ENCODE measurements at regions not wholly inside any gene's neighbourhood (a gene's known extent, or its start where the extent isn't known, plus 50 kb on each side); places are given as distances from the start of the nearest gene placed in this dataset.
"Not testable (repeated sequence)": the region's sequence is repeated elsewhere in the genome, so short reads cannot be mapped to it uniquely, and the experiment has no call there.

DNA sequence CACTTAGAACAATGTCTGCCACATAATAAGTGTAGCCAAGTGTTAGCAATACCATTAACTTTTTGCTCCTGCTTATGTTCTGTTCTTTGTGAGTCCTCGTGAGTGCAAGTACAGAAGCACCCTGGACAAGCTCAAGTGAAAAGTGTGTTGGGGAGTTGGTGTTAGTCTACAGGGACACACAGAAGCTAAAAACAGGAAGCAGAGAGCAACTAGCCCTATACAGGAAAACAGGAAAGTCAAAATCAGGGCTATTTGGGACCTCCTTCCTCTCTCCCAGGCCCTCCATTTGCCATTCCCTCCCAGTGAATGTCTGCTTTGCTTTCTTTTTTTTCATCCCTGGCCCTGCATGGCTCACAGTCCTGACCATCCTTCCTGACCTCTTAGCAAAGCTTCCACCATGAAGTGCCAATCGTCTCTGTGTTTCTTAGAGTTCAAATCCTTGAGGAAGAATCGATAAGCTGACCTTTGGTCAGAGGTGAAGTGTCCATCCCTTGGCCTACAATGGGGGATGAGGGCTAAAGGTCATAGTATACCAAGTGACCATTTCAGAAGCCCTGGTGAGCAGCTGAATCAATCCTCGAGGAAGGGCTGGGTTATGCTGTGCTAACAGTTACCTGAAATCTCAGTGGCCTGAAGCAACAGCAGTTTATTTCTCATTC lies 328.2 kb downstream of the SHQ1 start:
- H3K27ac Mint-ChIP-seq = peak overlapping the region; percentile 92
- H3K4me3 Mint-ChIP-seq = no peak overlapping the region
- H3K36me3 Mint-ChIP-seq (ENCODE audit: low read depth) = no peaks in the 10 kb centered on the region
- DNase-seq = no peak
- peaks cover 48% of the 10 kb centered on the region for H3K4me1 Mint-ChIP-seq (ENCODE audit: low read depth)
- H3K27me3 Mint-ChIP-seq = no peaks in the 10 kb centered on the region
- H3K9me3 Mint-ChIP-seq = no peaks in the 10 kb centered on the region

DNA sequence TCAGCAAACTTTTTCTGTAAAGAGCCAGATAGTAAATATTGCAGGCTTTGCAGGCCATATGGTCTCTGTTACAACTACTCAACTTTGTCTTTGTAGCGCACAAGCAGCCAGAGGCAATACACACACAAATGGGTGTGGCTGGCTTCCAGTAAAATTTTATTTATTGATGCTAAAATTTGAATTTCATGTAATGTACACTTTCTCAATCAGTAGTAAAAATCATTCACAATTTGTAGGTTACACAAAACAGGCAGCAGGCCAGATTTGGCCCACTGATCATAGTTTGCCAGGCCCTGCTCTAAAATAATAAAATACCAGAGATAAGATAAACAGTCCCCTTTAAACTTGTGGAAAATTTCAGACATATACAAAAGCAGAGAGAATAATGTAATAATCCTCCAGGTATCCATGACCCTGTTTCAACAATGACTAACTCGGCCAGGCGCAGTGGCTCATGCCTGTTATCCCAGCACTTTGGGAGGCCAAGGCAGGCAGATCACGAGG lies 330.3 kb downstream of the SHQ1 start:
- Mint-ChIP-seq H3K27ac (no peak overlapping the region), H3K9me3 (no peaks in the 10 kb centered on the region)
- no peak for DNase-seq

GRCh38 chr3:72517336-72517735 lies 330.9 kb downstream of the SHQ1 start:
- Mint-ChIP-seq H3K4me1 (ENCODE audit: low read depth) (peaks cover 30% of the 10 kb centered on the region), H3K9me3 (no peaks in the 10 kb centered on the region), H3K27me3 (no peaks in the 10 kb centered on the region), H3K27ac (no peak overlapping the region), H3K36me3 (ENCODE audit: low read depth) (no peaks in the 10 kb centered on the region), H3K4me3 (no peak overlapping the region)
- no peak for DNase-seq

More for the DNA sequence above, 330.3 kb downstream of the SHQ1 start:
- no peaks in the 10 kb centered on the region for H3K36me3 Mint-ChIP-seq (ENCODE audit: low read depth)
- H3K4me1 Mint-ChIP-seq (ENCODE audit: low read depth) = peaks cover 37% of the 10 kb centered on the region
- no peak overlapping the region for H3K4me3 Mint-ChIP-seq
- no peaks in the 10 kb centered on the region for H3K27me3 Mint-ChIP-seq

DNA sequence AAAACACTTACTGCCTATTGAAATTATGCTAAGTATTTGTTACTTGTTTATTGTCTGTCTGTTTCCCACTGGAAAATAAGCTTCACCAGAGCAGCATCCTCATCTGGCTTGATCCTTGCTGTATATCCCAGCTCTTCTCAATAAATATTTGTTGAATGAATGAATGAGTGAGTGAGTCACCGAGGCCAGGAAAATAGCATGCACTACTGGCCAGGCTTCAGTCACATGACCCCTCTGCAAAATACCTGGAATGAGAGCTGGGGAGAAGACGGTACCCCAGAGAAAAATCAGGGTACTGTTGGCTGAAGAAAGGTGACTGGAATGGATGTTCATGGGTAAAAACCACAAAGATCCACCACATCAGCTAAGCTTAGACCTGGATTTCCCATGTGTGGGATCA lies 331.9 kb downstream of the SHQ1 start:
- Mint-ChIP-seq H3K36me3 (ENCODE audit: low read depth) (no peaks in the 10 kb centered on the region), H3K4me1 (ENCODE audit: low read depth) (peaks cover 21% of the 10 kb centered on the region)

DNA sequence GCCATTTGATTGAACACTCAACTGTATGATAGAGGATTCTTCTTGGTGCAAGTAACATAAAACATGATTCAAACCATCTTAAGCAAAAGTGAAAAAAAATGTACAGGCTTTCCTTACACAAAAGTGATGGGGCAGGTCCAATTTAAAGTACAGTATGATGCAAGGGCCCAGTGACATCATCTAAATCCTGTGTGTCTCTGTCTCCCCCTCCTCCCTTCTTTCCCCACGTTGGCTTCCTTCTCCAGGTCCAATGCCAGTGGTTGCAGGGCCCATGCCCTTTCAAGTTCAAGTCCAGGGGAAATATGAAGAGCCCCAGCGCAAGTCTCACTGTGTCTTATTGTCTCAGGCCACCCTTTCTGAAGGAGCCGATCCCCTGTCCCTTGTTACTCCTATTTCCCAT lies 332.3 kb downstream of the SHQ1 start:
- no peak overlapping the region for H3K27ac Mint-ChIP-seq
- DNase-seq = no peak
- no peaks in the 10 kb centered on the region for H3K36me3 Mint-ChIP-seq (ENCODE audit: low read depth)
- H3K27me3 Mint-ChIP-seq = no peaks in the 10 kb centered on the region
- peaks cover 16% of the 10 kb centered on the region for H3K4me1 Mint-ChIP-seq (ENCODE audit: low read depth)
- H3K9me3 Mint-ChIP-seq = no peaks in the 10 kb centered on the region
- H3K4me3 Mint-ChIP-seq = no peak overlapping the region

More for the DNA sequence above, 331.9 kb downstream of the SHQ1 start:
- Mint-ChIP-seq H3K4me3 (no peak overlapping the region), H3K27me3 (no peaks in the 10 kb centered on the region), H3K9me3 (no peaks in the 10 kb centered on the region), H3K27ac (no peak overlapping the region)
- no peak for DNase-seq

DNA sequence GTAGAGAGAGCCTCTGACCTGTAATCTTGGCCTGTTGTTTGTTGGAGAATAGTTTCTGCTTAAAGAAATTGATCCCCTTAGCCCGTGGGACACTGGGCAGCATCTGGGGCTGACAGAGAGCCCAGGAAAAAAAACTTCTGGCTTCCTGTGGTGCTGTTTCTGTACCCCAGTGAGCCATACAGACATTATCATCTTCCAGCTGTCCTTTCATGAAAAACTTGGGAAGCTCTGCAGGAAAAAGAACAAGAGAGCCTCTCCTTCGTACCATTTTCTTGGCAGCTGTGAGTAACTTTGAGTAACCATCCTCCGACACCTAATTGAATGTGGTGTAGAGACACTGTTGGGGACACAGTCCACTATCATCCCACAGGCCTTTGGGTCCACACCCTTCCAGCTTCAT lies 333.0 kb downstream of the SHQ1 start:
- no peak overlapping the region for H3K27ac Mint-ChIP-seq
- no peaks in the 10 kb centered on the region for H3K36me3 Mint-ChIP-seq (ENCODE audit: low read depth)
- H3K27me3 Mint-ChIP-seq = no peaks in the 10 kb centered on the region
- no peak overlapping the region for H3K4me3 Mint-ChIP-seq
- H3K9me3 Mint-ChIP-seq = no peaks in the 10 kb centered on the region
- peaks cover 10% of the 10 kb centered on the region for H3K4me1 Mint-ChIP-seq (ENCODE audit: low read depth)
- DNase-seq = no peak

- Mint-ChIP-seq H3K4me3 (no peak overlapping the region), H3K4me1 (ENCODE audit: low read depth) (peaks cover 13% of the 10 kb centered on the region), H3K36me3 (ENCODE audit: low read depth) (no peaks in the 10 kb centered on the region), H3K27ac (no peak overlapping the region), H3K9me3 (no peaks in the 10 kb centered on the region), H3K27me3 (peaks cover 3% of the 10 kb centered on the region)
- DNase-seq = no peak
Observed at GRCh38 chr3:72510247-72510646, 338.0 kb downstream of the SHQ1 start.

DNA sequence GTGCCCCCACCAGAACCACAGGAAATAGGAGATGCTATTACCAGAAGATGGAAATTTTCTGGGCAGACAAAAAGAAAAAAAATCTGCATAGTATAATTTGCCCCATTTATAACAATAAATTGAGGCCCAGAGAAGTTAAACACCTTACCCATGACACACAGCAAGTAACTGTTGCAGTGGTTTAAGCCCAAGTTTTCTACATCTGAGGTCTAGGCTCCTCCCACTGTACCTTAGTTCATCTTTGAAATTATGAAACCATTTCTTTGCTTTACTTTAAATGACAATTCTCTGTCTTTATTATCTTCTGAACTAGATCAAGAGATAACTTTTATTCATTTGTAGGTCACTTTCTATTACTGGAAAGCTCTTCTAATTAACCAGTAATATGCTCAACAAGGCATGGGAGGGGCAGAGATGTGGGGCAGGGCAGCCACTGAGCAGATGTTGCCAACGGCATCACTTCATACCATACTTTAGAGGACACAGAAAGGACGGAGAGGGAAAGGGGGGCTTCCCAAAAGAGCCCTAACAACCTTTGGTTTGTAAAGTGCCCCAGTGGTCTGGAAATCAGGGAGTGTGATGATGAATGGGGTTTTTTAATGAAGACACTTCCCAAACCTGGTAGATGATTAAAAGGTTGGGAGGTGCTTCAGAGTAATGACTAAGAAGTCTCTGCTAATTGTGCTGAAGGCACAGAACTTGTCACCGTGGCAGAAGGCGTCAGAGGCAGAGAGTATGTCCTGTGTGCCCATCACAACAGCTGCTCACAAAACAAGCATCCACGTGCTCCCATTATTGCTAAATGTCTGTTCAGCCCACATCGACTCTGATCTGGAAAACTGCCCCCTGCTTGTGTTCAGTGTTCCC lies 342.5 kb downstream of the SHQ1 start:
- Mint-ChIP-seq H3K27me3 (peaks cover 3% of the 10 kb centered on the region), H3K9me3 (no peaks in the 10 kb centered on the region), H3K36me3 (ENCODE audit: low read depth) (no peaks in the 10 kb centered on the region), H3K27ac (no peak overlapping the region), H3K4me1 (ENCODE audit: low read depth) (peaks cover 15% of the 10 kb centered on the region), H3K4me3 (no peak overlapping the region)
- no peak for DNase-seq

DNA sequence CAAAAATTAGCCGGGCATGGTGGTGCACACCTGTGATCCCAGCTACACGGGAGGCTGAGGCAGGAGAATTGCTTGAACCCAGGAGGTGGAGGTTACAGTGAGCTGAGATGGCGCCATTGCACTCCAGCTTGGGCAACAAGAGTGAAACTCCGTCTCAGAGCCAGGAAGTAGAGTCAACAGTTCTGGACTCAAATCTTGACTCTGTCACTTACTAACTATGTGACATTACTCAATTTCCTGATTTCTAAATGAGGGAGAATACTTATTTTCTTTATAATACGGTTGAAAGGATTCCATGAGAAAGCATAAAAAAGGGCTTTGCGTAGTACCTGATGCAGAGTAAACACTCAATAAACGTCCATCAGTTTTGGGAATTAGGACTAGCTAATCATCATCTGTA lies 350.7 kb downstream of the SHQ1 start:
- H3K36me3 Mint-ChIP-seq (ENCODE audit: low read depth); H3K4me3 Mint-ChIP-seq; H3K27me3 Mint-ChIP-seq; DNase-seq; H3K27ac Mint-ChIP-seq: not testable (repeated sequence)
- Mint-ChIP-seq H3K9me3 (peaks cover 14% of the 10 kb centered on the region), H3K4me1 (ENCODE audit: low read depth) (peaks cover 19% of the 10 kb centered on the region)

DNA sequence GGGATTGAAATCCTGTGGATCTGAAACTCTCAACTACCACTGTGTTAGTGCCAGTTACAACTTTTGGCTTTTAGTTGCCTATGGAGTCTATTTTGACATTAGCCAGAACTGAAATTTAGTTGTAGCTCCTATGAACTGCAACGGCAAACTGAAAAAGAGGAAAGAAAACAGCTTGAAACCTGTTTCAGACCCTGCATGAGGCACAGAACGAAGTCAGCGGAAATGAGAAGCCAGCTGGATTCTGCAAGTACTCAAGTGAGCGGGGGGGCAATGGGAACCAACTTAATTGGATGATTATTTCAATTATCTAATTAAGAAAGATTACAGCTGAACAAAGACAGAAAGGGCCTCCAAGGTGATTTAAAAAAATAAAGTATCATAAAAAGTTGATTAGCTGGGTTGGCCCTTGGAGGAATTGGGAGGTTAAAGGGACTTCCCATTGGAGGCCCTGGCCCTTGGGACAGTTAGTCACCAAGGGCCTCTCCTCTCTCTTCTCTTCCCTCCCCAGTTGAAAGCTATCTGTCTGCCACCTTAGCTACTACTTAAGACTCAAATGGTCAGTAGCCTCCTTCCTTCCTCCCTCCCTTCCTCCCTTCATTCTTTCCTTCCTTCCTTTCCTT lies 352.1 kb downstream of the SHQ1 start:
- Mint-ChIP-seq H3K27ac (no peak overlapping the region), H3K36me3 (ENCODE audit: low read depth) (no peaks in the 10 kb centered on the region), H3K4me3 (no peak overlapping the region), H3K27me3 (no peaks in the 10 kb centered on the region), H3K9me3 (peaks cover 14% of the 10 kb centered on the region), H3K4me1 (ENCODE audit: low read depth) (peaks cover 19% of the 10 kb centered on the region)
- no peak for DNase-seq

GRCh38 chr3:72494626-72495025 lies 353.6 kb downstream of the SHQ1 start:
- Mint-ChIP-seq H3K9me3 (peaks cover 14% of the 10 kb centered on the region), H3K36me3 (ENCODE audit: low read depth) (no peaks in the 10 kb centered on the region), H3K27ac (no peak overlapping the region), H3K27me3 (no peaks in the 10 kb centered on the region), H3K4me1 (ENCODE audit: low read depth) (peaks cover 17% of the 10 kb centered on the region), H3K4me3 (no peak overlapping the region)
- DNase-seq = no peak

DNA sequence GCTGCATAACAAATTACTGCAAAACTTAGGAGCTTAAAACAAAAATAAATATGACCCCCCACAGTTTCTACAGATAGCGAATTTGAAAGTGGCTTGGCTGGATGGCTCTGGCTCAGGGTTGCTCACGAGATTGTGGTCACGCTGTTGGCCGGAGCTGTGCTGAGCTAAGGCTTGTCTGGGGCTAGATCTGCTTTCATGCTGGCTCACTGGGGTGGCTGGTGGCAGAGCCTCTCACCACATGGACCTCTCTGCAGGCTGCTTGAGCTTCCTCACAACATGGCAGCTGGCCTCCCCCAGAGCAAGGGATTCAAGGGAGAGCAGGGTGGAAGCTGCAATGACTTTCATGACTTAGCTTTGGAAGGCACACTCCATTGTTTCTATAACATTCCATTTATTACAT lies 354.1 kb downstream of the SHQ1 start:
- H3K4me1 Mint-ChIP-seq (ENCODE audit: low read depth) = peaks cover 13% of the 10 kb centered on the region

DNA sequence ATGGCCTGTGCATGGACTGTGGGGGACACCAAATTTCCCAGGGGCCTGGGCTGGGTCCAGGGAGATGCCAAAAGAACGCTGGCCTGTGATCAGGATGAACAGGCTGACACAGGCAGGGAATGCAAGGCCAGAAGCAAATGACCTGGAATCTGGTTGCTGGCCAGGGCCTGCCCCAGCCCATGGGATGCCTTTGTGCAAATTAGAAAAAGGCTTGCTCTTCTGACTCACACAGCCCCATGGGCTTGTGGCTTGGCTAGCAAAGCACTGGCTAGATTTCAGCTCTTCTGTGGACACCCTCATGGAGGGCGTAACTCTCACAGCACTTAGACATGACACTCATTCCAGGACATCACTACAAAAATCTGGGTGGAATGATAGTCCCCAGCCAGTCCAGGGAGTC lies 356.0 kb downstream of the SHQ1 start:
- no peaks in the 10 kb centered on the region for H3K27me3 Mint-ChIP-seq
- H3K4me1 Mint-ChIP-seq (ENCODE audit: low read depth) = peaks cover 26% of the 10 kb centered on the region
- no peaks in the 10 kb centered on the region for H3K36me3 Mint-ChIP-seq (ENCODE audit: low read depth)
- DNase-seq = no peak
- H3K27ac Mint-ChIP-seq = no peak overlapping the region
- H3K9me3 Mint-ChIP-seq = peaks cover 10% of the 10 kb centered on the region
- H3K4me3 Mint-ChIP-seq = no peak overlapping the region

More for the DNA sequence above, 354.1 kb downstream of the SHQ1 start:
- H3K9me3 Mint-ChIP-seq = peaks cover 12% of the 10 kb centered on the region
- H3K27me3 Mint-ChIP-seq = no peaks in the 10 kb centered on the region
- H3K4me3 Mint-ChIP-seq = no peak overlapping the region
- no peak overlapping the region for H3K27ac Mint-ChIP-seq
- H3K36me3 Mint-ChIP-seq (ENCODE audit: low read depth) = no peaks in the 10 kb centered on the region
- no peak for DNase-seq

- no peak for DNase-seq
- Mint-ChIP-seq H3K4me1 (ENCODE audit: low read depth) (peaks cover 38% of the 10 kb centered on the region), H3K27me3 (no peaks in the 10 kb centered on the region), H3K9me3 (peaks cover 18% of the 10 kb centered on the region), H3K36me3 (ENCODE audit: low read depth) (peaks cover 10% of the 10 kb centered on the region), H3K27ac (no peak overlapping the region), H3K4me3 (no peak overlapping the region)
Observed at GRCh38 chr3:72490688-72491435, 357.4 kb downstream of the SHQ1 start.
